ENCODE measurements at regions not wholly inside any gene's neighbourhood (a gene's known extent, or its start where the extent isn't known, plus 50 kb on each side); places are given as distances from the start of the nearest gene placed in this dataset.

DNA sequence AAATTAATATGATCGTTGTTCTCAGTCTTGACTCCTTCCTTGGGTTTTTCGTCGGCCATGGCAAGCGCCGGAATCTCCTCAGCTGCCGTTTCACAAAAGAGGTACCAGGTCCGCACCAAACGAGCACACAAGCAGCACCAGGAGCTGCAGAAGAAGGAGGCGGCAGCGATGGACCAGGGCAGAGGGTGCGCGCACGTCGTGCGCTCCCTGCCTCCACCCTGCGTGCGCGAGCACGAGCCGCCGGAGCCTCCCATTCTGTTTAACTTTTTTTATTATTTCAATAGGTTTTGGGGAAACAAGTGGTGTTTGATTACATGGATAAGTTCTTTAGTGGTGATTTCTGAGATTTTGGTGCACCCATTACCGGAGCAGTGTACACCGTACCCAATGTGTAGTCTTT is 158.2 kb downstream of the PLS3 start:
- FAIRE-seq = no peak
- Histone ChIP-seq H3K27ac (ENCODE audit: low read depth, low read length) (no peak overlapping the region), H2BK12ac (ENCODE audit: low read depth, low read length) (0 out of 2 replicates have a peak overlapping the region, but pooled peaks have one; percentile 9), H4K5ac (ENCODE audit: insufficient read length, low read depth, low read length) (no peak overlapping the region), H3K23me2 (ENCODE audit: low read depth, low read length) (no peaks in the 10 kb centered on the region), H4K91ac (replicated peaks; ENCODE audit: insufficient read length, low read length) (no peak overlapping the region), H4K20me1 (replicated peaks in 1 of 2; ENCODE audit: control insufficient read depth in 1 of 2, insufficient read depth in 2 of 2, low read length in 2 of 2) (no peaks in the 10 kb centered on the region), H3K18ac (ENCODE audit: extremely low read depth, low read length) (no peak overlapping the region; the same call in 1 of the 2 replicates), H3K36me3 (ENCODE audit: control insufficient read depth in 2 of 4, insufficient read depth in 4 of 4, low read length in 3 of 4) (no peaks in the 10 kb centered on the region), H2AFZ (ENCODE audit: low read length) (no peak overlapping the region), H2BK20ac (ENCODE audit: low read length) (no peak overlapping the region), H2BK5ac (ENCODE audit: low read depth, low read length) (no peak overlapping the region), H3K14ac (ENCODE audit: insufficient read length) (no peak overlapping the region), H3K23ac (ENCODE audit: insufficient read length) (no peak overlapping the region), H3K9ac (replicated peaks in 1 of 4; ENCODE audit: extremely low read depth in 1 of 4, low read depth in 3 of 4, low read length in 3 of 4) (no peak overlapping the region), H2BK120ac (replicated peaks; ENCODE audit: low read depth, low read length) (no peak overlapping the region), H3K56ac (replicated peaks; ENCODE audit: insufficient read length, low read depth, low read length) (no peak overlapping the region), H3K79me2 (ENCODE audit: control insufficient read depth in 1 of 2, insufficient read depth in 2 of 2, low read length in 2 of 2) (peaks cover 0 to 7% of the 10 kb centered on the region in 2 experiments; a peak in 2 of 4 replicates), H4K8ac (ENCODE audit: extremely low read depth, insufficient read depth, low read length) (no peak overlapping the region), H2AK5ac (ENCODE audit: low read depth, low read length) (no peak overlapping the region), H2BK15ac (ENCODE audit: low read length) (no peak overlapping the region), H3K4me2 (ENCODE audit: insufficient read depth in 1 of 2, low read depth in 2 of 2, low read length in 2 of 2) (no peak overlapping the region), H3K27me3 (replicated peaks in 1 of 4; ENCODE audit: control insufficient read depth in 3 of 4, extremely low read depth in 1 of 4, insufficient read depth in 3 of 4, low read length in 3 of 4) (no peaks in the 10 kb centered on the region), H3K4ac (replicated peaks; ENCODE audit: insufficient read length, low read depth, low read length) (no peak overlapping the region), H3K79me1 (ENCODE audit: low read depth, low read length) (no peaks in the 10 kb centered on the region), H3K4me1 (replicated peaks in 1 of 4; ENCODE audit: control insufficient read depth in 3 of 4, insufficient read depth in 4 of 4, low read length in 3 of 4) (no peaks in the 10 kb centered on the region), H3K4me3 (ENCODE audit: extremely low read depth in 1 of 4, insufficient read depth in 2 of 4, low read depth in 3 of 4, low read length in 4 of 4) (no peak overlapping the region), H3K9me3 (ENCODE audit: insufficient read depth in 2 of 2, low read depth in 1 of 2, low read length in 1 of 2) (no peaks in the 10 kb centered on the region)
- ChIA-PET POLR2A (ENCODE audit: partially characterized antibody) (no interaction called here), CTCF (ENCODE audit: partially characterized antibody) (no interaction called here)
- WGBS, 2 experiments (ENCODE audit: extremely low coverage in 1 of 2, insufficient coverage in 1 of 2, insufficient read length in 1 of 2, insufficient replicate concordance in 2 of 2, low coverage in 1 of 2, low lambda C conversion rate in 2 of 2, missing lambda C conversion rate in 1 of 2) = 98% methylated on average over 8 of the region's 23 CpGs; no CpG with 5 or more reads in 1 of the 2 experiments
- DNase-seq (ENCODE audit: low read depth in 1 of 2, low spot score in 2 of 2) = no peak
- TF ChIP-seq KDM1A (IDR thresholded peaks at IDR 0.05; ENCODE audit: borderline replicate concordance, low read length) (no peak), EGR1 (IDR thresholded peaks at IDR 0.05; ENCODE audit: borderline replicate concordance, low read depth, low read length) (no peak), SAP30 (IDR thresholded peaks at IDR 0.05; ENCODE audit: insufficient read depth, insufficient replicate concordance, low read length) (no peak), SP2 (IDR thresholded peaks at IDR 0.05; ENCODE audit: low read length) (no peak), POLR2A (IDR thresholded peaks at IDR 0.05; ENCODE audit: control extremely low read depth in 1 of 2, low read depth in 2 of 2, low read length in 2 of 2) (no peak), CEBPB (IDR thresholded peaks at IDR 0.05; ENCODE audit: low read depth, low read length) (no peak), HDAC6 (IDR thresholded peaks at IDR 0.05; ENCODE audit: low read depth, low read length) (no peak), RXRA (IDR thresholded peaks at IDR 0.05; ENCODE audit: insufficient read depth, low read depth, low read length) (no peak), TCF12 (IDR thresholded peaks at IDR 0.05; ENCODE audit: low read depth, low read length) (no peak), RAD21 (IDR thresholded peaks at IDR 0.05 in 1 of 2, conservative IDR thresholded peaks at IDR 0.05 in 1 of 2; ENCODE audit: low read depth in 2 of 2, low read length in 2 of 2) (no peak), POLR2AphosphoS5 (IDR thresholded peaks at IDR 0.05; ENCODE audit: low read depth, low read length) (no peak), ASH2L (IDR thresholded peaks at IDR 0.05; ENCODE audit: low read length) (no peak)
